Type B pancreatic cell (in vitro differentiated cells): ENCODE measurements at regions not wholly inside any gene's neighbourhood (a gene's known extent, or its start where the extent isn't known, plus 50 kb on each side); places are given as distances from the start of the nearest gene placed in this dataset.

Experiments
- DNase-seq: peaks from one replicate; pipeline ENCODE4 v3.0.0; 2021; ENCODE audit warnings: mixed read lengths; ENCODE audit not compliant: unreplicated experiment; ENCODE audit errors: extremely low spot score
- H3K27ac Mint-ChIP-seq: 2 replicates; pipeline ENCODE4 v1.8.0; 2021; ENCODE audit warnings: mild to moderate bottlenecking, mixed read lengths
- H3K27me3 Mint-ChIP-seq: 2 replicates; pipeline ENCODE4 v1.8.0; 2021; ENCODE audit warnings: mixed read lengths
- H3K36me3 Mint-ChIP-seq: 2 replicates; pipeline ENCODE4 v1.8.0; 2021; ENCODE audit warnings: mixed read lengths
- H3K4me1 Mint-ChIP-seq: one replicate; pipeline ENCODE4 v1.8.0; 2021; ENCODE audit warnings: mixed read lengths; ENCODE audit not compliant: unreplicated experiment
- H3K4me3 Mint-ChIP-seq: 2 replicates; pipeline ENCODE4 v1.8.0; 2021; ENCODE audit warnings: mild to moderate bottlenecking, mixed read lengths
- H3K9me3 Mint-ChIP-seq: 2 replicates; pipeline ENCODE4 v1.8.0; 2021; ENCODE audit warnings: mixed read lengths
- TF ChIP-seq, protein P1 (sequence below): fragments of 200-600 bp; sonication (generic); conservative IDR thresholded peaks from 2 replicates; pipeline ENCODE4 v1.5.0; 2021; ENCODE audit warnings: antibody characterized with exemption, mild to moderate bottlenecking

GRCh38 chr17:13749166-13749890 is 147.6 kb upstream of the HS3ST3A1 start:
- H3K4me3 Mint-ChIP-seq: no peak overlapping the region
- peaks cover 27% of the 10 kb centered on the region for H3K4me1 Mint-ChIP-seq
- TF ChIP-seq, protein P1, sequence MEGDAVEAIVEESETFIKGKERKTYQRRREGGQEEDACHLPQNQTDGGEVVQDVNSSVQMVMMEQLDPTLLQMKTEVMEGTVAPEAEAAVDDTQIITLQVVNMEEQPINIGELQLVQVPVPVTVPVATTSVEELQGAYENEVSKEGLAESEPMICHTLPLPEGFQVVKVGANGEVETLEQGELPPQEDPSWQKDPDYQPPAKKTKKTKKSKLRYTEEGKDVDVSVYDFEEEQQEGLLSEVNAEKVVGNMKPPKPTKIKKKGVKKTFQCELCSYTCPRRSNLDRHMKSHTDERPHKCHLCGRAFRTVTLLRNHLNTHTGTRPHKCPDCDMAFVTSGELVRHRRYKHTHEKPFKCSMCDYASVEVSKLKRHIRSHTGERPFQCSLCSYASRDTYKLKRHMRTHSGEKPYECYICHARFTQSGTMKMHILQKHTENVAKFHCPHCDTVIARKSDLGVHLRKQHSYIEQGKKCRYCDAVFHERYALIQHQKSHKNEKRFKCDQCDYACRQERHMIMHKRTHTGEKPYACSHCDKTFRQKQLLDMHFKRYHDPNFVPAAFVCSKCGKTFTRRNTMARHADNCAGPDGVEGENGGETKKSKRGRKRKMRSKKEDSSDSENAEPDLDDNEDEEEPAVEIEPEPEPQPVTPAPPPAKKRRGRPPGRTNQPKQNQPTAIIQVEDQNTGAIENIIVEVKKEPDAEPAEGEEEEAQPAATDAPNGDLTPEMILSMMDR: no peak
- peaks cover 3% of the 10 kb centered on the region for H3K27me3 Mint-ChIP-seq
- DNase-seq: no peak
- H3K9me3 Mint-ChIP-seq: peaks cover 8% of the 10 kb centered on the region
- peaks cover 6% of the 10 kb centered on the region for H3K36me3 Mint-ChIP-seq
- H3K27ac Mint-ChIP-seq: no peak overlapping the region

DNA sequence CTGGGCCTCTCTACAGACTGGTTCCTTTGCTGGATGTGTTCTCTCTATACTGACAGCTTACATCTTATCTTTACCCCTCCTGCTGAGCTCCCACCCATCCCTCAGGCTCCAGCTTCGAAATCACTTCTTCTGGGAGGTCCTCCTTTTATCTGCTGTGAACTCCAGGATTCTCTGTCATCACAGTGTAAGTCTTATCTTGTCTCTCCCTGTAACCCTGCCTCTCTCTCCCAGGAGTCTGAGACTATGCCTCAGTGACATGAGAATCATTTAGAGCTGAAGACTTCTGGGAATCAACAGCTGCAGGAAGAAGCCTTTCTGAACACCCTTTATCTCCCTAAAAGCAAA is 148.1 kb upstream of the HS3ST3A1 start:
- peaks cover 6% of the 10 kb centered on the region for H3K36me3 Mint-ChIP-seq
- peak overlapping the region; percentile 10 for H3K27ac Mint-ChIP-seq
- peaks cover 8% of the 10 kb centered on the region for H3K9me3 Mint-ChIP-seq
- peaks cover 27% of the 10 kb centered on the region for H3K4me1 Mint-ChIP-seq
- no peak for DNase-seq
- peak overlapping the region; percentile 35 for H3K4me3 Mint-ChIP-seq
- TF ChIP-seq, protein P1: no peak
- peaks cover 3% of the 10 kb centered on the region for H3K27me3 Mint-ChIP-seq

DNA sequence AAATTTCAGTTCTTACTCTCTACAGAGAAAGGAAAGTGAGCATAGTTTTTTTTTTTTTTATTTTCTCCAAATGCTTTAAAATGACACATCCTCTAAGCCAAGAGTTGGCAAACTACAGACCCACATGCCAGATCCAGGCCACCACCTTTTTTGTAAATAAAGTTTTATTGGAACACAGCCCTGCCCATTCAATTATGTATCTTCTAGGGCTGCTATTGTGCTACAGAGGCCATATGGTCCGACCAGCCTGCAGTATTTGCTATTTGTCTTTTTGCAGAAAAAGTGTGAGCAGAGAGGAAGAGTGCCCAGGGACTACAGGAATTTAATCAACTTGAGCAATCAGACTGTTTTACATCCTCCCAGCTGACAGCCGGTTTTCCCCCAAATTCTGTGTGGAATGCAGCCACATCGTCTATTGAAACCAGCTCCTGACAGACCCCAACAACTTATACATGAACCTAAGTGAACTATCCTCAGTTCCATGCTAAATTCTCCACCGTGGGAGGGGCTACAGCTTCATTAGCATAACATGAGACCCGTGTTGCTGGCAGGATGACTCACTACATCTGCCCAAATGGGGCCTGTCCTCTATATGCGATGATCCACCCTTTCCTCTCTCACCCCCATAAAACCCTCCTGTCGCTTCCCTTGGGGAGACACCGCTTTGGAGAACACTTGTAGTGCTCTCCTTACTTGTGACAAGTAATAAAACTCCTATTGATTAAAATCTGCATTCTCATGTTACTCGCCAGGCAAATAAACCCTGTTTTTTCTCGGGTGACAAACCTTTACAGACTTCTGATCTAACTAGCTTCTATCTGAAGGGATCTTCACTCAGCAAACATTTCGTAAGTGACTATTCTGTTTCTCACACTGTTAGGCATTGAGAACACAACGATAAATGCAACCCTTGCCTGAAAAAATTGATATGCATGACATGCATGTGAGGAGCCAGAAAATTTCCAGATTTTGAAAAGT is 149.4 kb upstream of the HS3ST3A1 start:
- peaks cover 3% of the 10 kb centered on the region for H3K27me3 Mint-ChIP-seq
- H3K27ac Mint-ChIP-seq: peak overlapping the region; percentile 13

GRCh38 chr17:13753154-13753553 is 151.4 kb upstream of the HS3ST3A1 start:
- peaks cover 32% of the 10 kb centered on the region for H3K4me1 Mint-ChIP-seq

More for the DNA sequence above, 149.4 kb upstream of the HS3ST3A1 start:
- DNase-seq: no peak
- TF ChIP-seq, protein P1: no peak
- no peak overlapping the region for H3K4me3 Mint-ChIP-seq
- no peaks in the 10 kb centered on the region for H3K36me3 Mint-ChIP-seq
- H3K4me1 Mint-ChIP-seq: peaks cover 27% of the 10 kb centered on the region
- no peaks in the 10 kb centered on the region for H3K9me3 Mint-ChIP-seq

GRCh38 chr17:13753771-13754170 is 152.0 kb upstream of the HS3ST3A1 start:
- Mint-ChIP-seq H3K27me3 (peaks cover 3% of the 10 kb centered on the region), H3K27ac (no peak overlapping the region), H3K4me1 (peaks cover 32% of the 10 kb centered on the region), H3K36me3 (no peaks in the 10 kb centered on the region), H3K9me3 (no peaks in the 10 kb centered on the region), H3K4me3 (no peak overlapping the region)
- TF ChIP-seq, protein P1: no peak
- DNase-seq: no peak

More at GRCh38 chr17:13753154-13753553, 151.4 kb upstream of the HS3ST3A1 start:
- DNase-seq: no peak
- Mint-ChIP-seq H3K36me3 (no peaks in the 10 kb centered on the region), H3K27ac (no peak overlapping the region), H3K4me3 (no peak overlapping the region), H3K9me3 (no peaks in the 10 kb centered on the region), H3K27me3 (peaks cover 3% of the 10 kb centered on the region)
- TF ChIP-seq, protein P1: no peak
